ENCODE measurements at regions not wholly inside any gene's neighbourhood (a gene's known extent, or its start where the extent isn't known, plus 50 kb on each side); places are given as distances from the start of the nearest gene placed in this dataset.

- H3K9me3 ChIP-seq = no peaks in the 10 kb centered on the region
- no peaks in the 10 kb centered on the region for H3K36me3 ChIP-seq (ENCODE audit: control insufficient read depth in 2 of 2, extremely low read depth in 1 of 2, insufficient read depth in 1 of 2, low read length in 1 of 2)
- WGBS (ENCODE audit: insufficient coverage) = 100% methylated on average over 1 of the region's 4 CpGs
- H3K27me3 ChIP-seq (replicated peaks in 1 of 2; ENCODE audit: control insufficient read depth in 2 of 2, extremely low read depth in 1 of 2, insufficient read depth in 2 of 2, low read length in 1 of 2) = no peaks in the 10 kb centered on the region
- no peak for DNase-seq
- no peak for ATAC-seq (replicated peaks in 1 of 4)
- Mint-ChIP-seq H3K4me3 (no peak overlapping the region), H3K9me3 (peaks cover 3 to 7% (median 6%) of the 10 kb centered on the region in 3 donors), H3K27me3 (no peaks in the 10 kb centered on the region), H3K27ac (no peak overlapping the region), H3K36me3 (no peaks in the 10 kb centered on the region), H3K4me1 (no peaks in the 10 kb centered on the region)
- ChIA-PET CTCF (no interaction called here), POLR2A (no interaction called here)
- no peak overlapping the region for H3K4me3 ChIP-seq (ENCODE audit: control insufficient read depth in 1 of 2, extremely low read depth in 1 of 2, low read length in 1 of 2)
- no peak overlapping the region for H3K27ac ChIP-seq (ENCODE audit: low read length)
- H3K4me1 ChIP-seq (ENCODE audit: control insufficient read depth in 1 of 2, extremely low read depth in 1 of 2, insufficient read depth in 2 of 2, low read length in 2 of 2) = no peaks in the 10 kb centered on the region
Measured at GRCh38 chr7:46322937-46323336, 401.9 kb upstream of the IGFBP3 start.

DNA sequence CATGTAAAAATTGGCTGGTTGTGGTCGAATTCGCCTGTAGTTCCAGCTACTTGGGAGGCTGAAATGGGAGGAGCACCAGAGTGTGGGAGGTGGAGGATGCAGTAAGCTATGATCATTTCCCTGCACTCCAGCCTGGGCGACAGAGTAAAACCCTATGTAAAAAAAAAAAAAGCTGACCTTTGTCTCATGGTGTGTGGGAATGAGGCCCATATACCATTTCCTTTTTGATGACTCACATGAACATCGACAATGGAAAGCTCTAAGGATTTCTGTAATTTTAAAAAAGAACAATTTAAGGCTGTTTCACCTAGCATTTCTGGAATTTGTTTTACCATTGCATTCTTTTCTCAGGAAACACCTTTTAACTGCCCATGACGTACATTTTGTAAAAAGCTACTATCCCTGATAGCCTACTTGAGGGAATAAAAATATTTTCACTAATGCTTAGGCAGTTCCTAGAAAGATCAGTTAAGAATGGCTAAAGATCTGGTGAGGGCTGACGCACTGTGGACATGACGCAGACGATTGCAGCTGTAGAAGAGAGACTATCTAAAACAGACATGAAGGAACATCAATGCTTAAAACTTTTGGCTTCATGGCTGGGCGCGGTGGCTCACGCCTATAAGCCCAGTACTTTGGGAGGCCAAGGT is 400.6 kb upstream of the IGFBP3 start:
- no peaks in the 10 kb centered on the region for H3K27me3 ChIP-seq (replicated peaks in 1 of 2; ENCODE audit: control insufficient read depth in 2 of 2, extremely low read depth in 1 of 2, insufficient read depth in 2 of 2, low read length in 1 of 2)
- no peak for DNase-seq
- no peak overlapping the region for H3K27ac ChIP-seq (ENCODE audit: low read length)
- Mint-ChIP-seq H3K27ac (no peak overlapping the region), H3K9me3 (peaks cover 4 to 7% (median 6%) of the 10 kb centered on the region in 3 donors), H3K4me3 (no peak overlapping the region), H3K36me3 (no peaks in the 10 kb centered on the region), H3K27me3 (no peaks in the 10 kb centered on the region), H3K4me1 (no peaks in the 10 kb centered on the region)
- POLR2A ChIA-PET = interaction anchor here in 1 of 2 donors (0.6 to 0.7 kb wide), 2 partner anchors 10 to 78 kb away, joined by 3 read pairs; no protein-coding TSS in a partner anchor
- no peaks in the 10 kb centered on the region for H3K4me1 ChIP-seq (ENCODE audit: control insufficient read depth in 1 of 2, extremely low read depth in 1 of 2, insufficient read depth in 2 of 2, low read length in 2 of 2)
- no peak overlapping the region for H3K4me3 ChIP-seq (ENCODE audit: control insufficient read depth in 1 of 2, extremely low read depth in 1 of 2, low read length in 1 of 2)
- WGBS (ENCODE audit: insufficient coverage) = 92% methylated on average over 6 of the region's 11 CpGs
- no peaks in the 10 kb centered on the region for H3K36me3 ChIP-seq (ENCODE audit: control insufficient read depth in 2 of 2, extremely low read depth in 1 of 2, insufficient read depth in 1 of 2, low read length in 1 of 2)
- H3K9me3 ChIP-seq = no peaks in the 10 kb centered on the region
- CTCF ChIA-PET = no interaction called here
- ATAC-seq (replicated peaks in 1 of 4) = no peak

DNA sequence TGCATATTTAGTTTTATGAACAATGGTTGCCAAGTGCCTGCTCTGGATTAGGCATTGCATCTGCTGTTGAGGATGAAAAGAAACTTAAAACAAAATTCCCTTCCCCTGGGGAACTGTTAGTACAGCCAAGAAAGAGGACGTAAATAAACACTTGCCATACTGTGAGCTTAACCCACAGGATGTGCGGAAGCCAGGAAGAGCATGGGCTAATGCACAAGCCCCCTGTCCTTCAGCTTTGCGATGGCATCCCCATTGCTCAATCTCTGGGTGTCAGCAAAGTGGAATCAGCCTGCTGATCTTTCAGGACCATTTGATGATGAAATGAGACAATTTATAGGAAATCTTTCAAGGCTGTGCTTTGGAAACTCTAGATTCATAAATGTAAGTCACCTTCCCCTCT is 399.9 kb upstream of the IGFBP3 start:
- Histone ChIP-seq H3K9me3 (no peaks in the 10 kb centered on the region), H3K36me3 (ENCODE audit: control insufficient read depth in 2 of 2, extremely low read depth in 1 of 2, insufficient read depth in 1 of 2, low read length in 1 of 2) (no peaks in the 10 kb centered on the region), H3K27ac (ENCODE audit: low read length) (no peak overlapping the region), H3K4me1 (ENCODE audit: control insufficient read depth in 1 of 2, extremely low read depth in 1 of 2, insufficient read depth in 2 of 2, low read length in 2 of 2) (no peaks in the 10 kb centered on the region), H3K27me3 (replicated peaks in 1 of 2; ENCODE audit: control insufficient read depth in 2 of 2, extremely low read depth in 1 of 2, insufficient read depth in 2 of 2, low read length in 1 of 2) (no peaks in the 10 kb centered on the region), H3K4me3 (ENCODE audit: control insufficient read depth in 1 of 2, extremely low read depth in 1 of 2, low read length in 1 of 2) (no peak overlapping the region)
- no peak for DNase-seq
- no peaks in the 10 kb centered on the region for H3K36me3 Mint-ChIP-seq
- no peak overlapping the region for H3K27ac Mint-ChIP-seq
- ATAC-seq (replicated peaks in 1 of 4) = no peak
- H3K4me1 Mint-ChIP-seq = no peaks in the 10 kb centered on the region
- ChIA-PET CTCF (no interaction called here), POLR2A (no interaction called here)
- H3K9me3 Mint-ChIP-seq = peaks cover 4 to 7% (median 6%) of the 10 kb centered on the region in 3 donors
- 0% methylated on average over 1 of the region's 3 CpGs for WGBS (ENCODE audit: insufficient coverage)
- no peak overlapping the region for H3K4me3 Mint-ChIP-seq
- no peaks in the 10 kb centered on the region for H3K27me3 Mint-ChIP-seq

DNA sequence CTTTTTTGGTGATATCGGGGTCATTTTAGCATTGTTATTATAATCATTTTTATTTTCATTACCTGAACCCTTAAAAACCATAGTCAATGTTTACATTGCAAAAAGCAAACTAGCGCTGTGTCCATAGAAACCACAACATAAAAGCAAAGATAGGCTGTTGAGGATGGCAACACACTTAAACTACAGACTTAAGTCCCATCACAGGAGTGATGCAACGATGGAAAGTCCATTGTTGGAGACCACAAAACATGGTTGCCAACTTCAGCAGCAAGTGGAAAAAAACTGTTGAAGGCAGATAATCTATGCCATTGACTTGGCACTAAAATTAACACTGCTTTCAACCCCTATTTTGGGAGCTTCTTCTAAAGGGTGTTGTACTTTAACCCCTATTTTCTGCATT is 398.8 kb upstream of the IGFBP3 start:
- no peaks in the 10 kb centered on the region for H3K27me3 Mint-ChIP-seq
- DNase-seq = no peak
- no peaks in the 10 kb centered on the region for H3K36me3 Mint-ChIP-seq
- H3K4me3 Mint-ChIP-seq = no peak overlapping the region
- H3K27ac Mint-ChIP-seq = no peak overlapping the region
- no peaks in the 10 kb centered on the region for H3K4me1 ChIP-seq (ENCODE audit: control insufficient read depth in 1 of 2, extremely low read depth in 1 of 2, insufficient read depth in 2 of 2, low read length in 2 of 2)
- no peak overlapping the region for H3K4me3 ChIP-seq (ENCODE audit: control insufficient read depth in 1 of 2, extremely low read depth in 1 of 2, low read length in 1 of 2)
- H3K27me3 ChIP-seq (replicated peaks in 1 of 2; ENCODE audit: control insufficient read depth in 2 of 2, extremely low read depth in 1 of 2, insufficient read depth in 2 of 2, low read length in 1 of 2) = no peaks in the 10 kb centered on the region
- CTCF ChIA-PET = no interaction called here
- ATAC-seq (replicated peaks in 1 of 4) = no peak
- H3K9me3 Mint-ChIP-seq = peaks cover 0 to 6% (median 4%) of the 10 kb centered on the region in 3 donors
- no peak overlapping the region for H3K27ac ChIP-seq (ENCODE audit: low read length)
- POLR2A ChIA-PET = no interaction called here
- H3K36me3 ChIP-seq (ENCODE audit: control insufficient read depth in 2 of 2, extremely low read depth in 1 of 2, insufficient read depth in 1 of 2, low read length in 1 of 2) = no peaks in the 10 kb centered on the region
- no peaks in the 10 kb centered on the region for H3K4me1 Mint-ChIP-seq
- H3K9me3 ChIP-seq = no peaks in the 10 kb centered on the region
- whole genome bisulfite sequencing (ENCODE audit: insufficient coverage) = 60% methylated on average over 1 of the region's 3 CpGs

GRCh38 chr7:46318276-46318675 is 397.2 kb upstream of the IGFBP3 start:
- no peaks in the 10 kb centered on the region for H3K4me1 ChIP-seq (ENCODE audit: control insufficient read depth in 1 of 2, extremely low read depth in 1 of 2, insufficient read depth in 2 of 2, low read length in 2 of 2)
- no peaks in the 10 kb centered on the region for H3K36me3 ChIP-seq (ENCODE audit: control insufficient read depth in 2 of 2, extremely low read depth in 1 of 2, insufficient read depth in 1 of 2, low read length in 1 of 2)
- Mint-ChIP-seq H3K9me3 (peaks cover 0 to 10% (median 7%) of the 10 kb centered on the region in 3 donors), H3K4me3 (no peak overlapping the region), H3K27me3 (no peaks in the 10 kb centered on the region), H3K36me3 (no peaks in the 10 kb centered on the region), H3K4me1 (no peaks in the 10 kb centered on the region), H3K27ac (no peak overlapping the region)
- H3K9me3 ChIP-seq = no peaks in the 10 kb centered on the region
- H3K4me3 ChIP-seq (ENCODE audit: control insufficient read depth in 1 of 2, extremely low read depth in 1 of 2, low read length in 1 of 2) = no peak overlapping the region
- ChIA-PET CTCF (no interaction called here), POLR2A (no interaction called here)
- WGBS (ENCODE audit: insufficient coverage) = no CpG with 5 or more reads among the region's 3 CpGs
- ATAC-seq (replicated peaks in 1 of 4) (no peak), DNase-seq (no peak)
- H3K27ac ChIP-seq (ENCODE audit: low read length) = no peak overlapping the region
- H3K27me3 ChIP-seq (replicated peaks in 1 of 2; ENCODE audit: control insufficient read depth in 2 of 2, extremely low read depth in 1 of 2, insufficient read depth in 2 of 2, low read length in 1 of 2) = no peaks in the 10 kb centered on the region

DNA sequence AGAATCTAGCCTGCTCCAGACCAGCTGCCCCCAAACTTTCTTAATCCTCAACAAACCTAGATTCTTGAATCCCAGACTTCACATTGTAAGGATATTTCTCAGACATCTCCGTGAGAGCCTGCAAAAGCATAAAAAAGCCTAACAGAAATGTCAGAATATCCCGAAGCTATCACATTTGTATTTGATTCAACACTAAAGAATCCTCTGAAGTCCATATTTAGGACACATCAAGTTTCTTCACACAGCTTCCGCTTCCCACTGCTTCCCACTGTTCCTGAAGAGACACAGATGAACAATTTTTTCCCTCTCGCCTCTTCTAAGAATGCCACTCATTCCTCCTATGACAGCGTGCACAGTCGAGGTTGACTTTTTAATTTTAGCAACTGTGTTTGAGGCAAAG is 396.2 kb upstream of the IGFBP3 start:
- H3K9me3 ChIP-seq = no peaks in the 10 kb centered on the region
- no peaks in the 10 kb centered on the region for H3K27me3 ChIP-seq (replicated peaks in 1 of 2; ENCODE audit: control insufficient read depth in 2 of 2, extremely low read depth in 1 of 2, insufficient read depth in 2 of 2, low read length in 1 of 2)
- WGBS (ENCODE audit: insufficient coverage) = 90% methylated on average over 3 of the region's 6 CpGs
- Mint-ChIP-seq H3K9me3 (peaks cover 0 to 10% (median 10%) of the 10 kb centered on the region in 3 donors), H3K36me3 (no peaks in the 10 kb centered on the region), H3K27ac (no peak overlapping the region), H3K4me3 (no peak overlapping the region), H3K27me3 (no peaks in the 10 kb centered on the region), H3K4me1 (no peaks in the 10 kb centered on the region)
- H3K4me1 ChIP-seq (ENCODE audit: control insufficient read depth in 1 of 2, extremely low read depth in 1 of 2, insufficient read depth in 2 of 2, low read length in 2 of 2) = no peaks in the 10 kb centered on the region
- POLR2A ChIA-PET = no interaction called here
- CTCF ChIA-PET = no interaction called here
- no peak overlapping the region for H3K27ac ChIP-seq (ENCODE audit: low read length)
- DNase-seq (no peak), ATAC-seq (replicated peaks in 1 of 4) (no peak)
- no peak overlapping the region for H3K4me3 ChIP-seq (ENCODE audit: control insufficient read depth in 1 of 2, extremely low read depth in 1 of 2, low read length in 1 of 2)
- H3K36me3 ChIP-seq (ENCODE audit: control insufficient read depth in 2 of 2, extremely low read depth in 1 of 2, insufficient read depth in 1 of 2, low read length in 1 of 2) = no peaks in the 10 kb centered on the region

DNA sequence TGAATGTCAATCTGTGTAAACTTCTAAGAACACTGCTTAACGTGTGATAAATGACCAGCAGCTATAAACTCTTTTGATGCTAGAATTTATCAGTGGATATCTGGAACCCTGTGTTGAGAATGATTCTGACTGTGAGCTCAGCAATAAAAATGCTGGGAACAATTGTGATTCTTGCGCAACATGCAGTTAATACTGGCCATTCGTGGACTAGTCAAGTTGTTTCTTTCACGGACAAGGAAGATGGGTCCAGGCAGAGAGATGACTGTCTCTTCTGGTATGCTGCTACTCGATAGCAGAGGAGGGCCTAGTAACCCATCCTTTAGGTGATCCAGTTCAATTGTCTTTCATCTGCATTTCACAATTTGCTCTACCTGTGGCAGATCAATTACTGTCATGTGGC is 394.8 kb upstream of the IGFBP3 start:
- H3K27ac ChIP-seq (ENCODE audit: low read length) = no peak overlapping the region
- Mint-ChIP-seq H3K27ac (no peak overlapping the region), H3K27me3 (no peaks in the 10 kb centered on the region), H3K4me3 (no peak overlapping the region), H3K36me3 (no peaks in the 10 kb centered on the region), H3K4me1 (no peaks in the 10 kb centered on the region), H3K9me3 (peaks cover 0 to 10% (median 7%) of the 10 kb centered on the region in 3 donors)
- ChIA-PET POLR2A (no interaction called here), CTCF (no interaction called here)
- H3K9me3 ChIP-seq = no peaks in the 10 kb centered on the region
- ATAC-seq (replicated peaks in 1 of 4) (no peak), DNase-seq (no peak)
- no peaks in the 10 kb centered on the region for H3K27me3 ChIP-seq (replicated peaks in 1 of 2; ENCODE audit: control insufficient read depth in 2 of 2, extremely low read depth in 1 of 2, insufficient read depth in 2 of 2, low read length in 1 of 2)
- no peaks in the 10 kb centered on the region for H3K4me1 ChIP-seq (ENCODE audit: control insufficient read depth in 1 of 2, extremely low read depth in 1 of 2, insufficient read depth in 2 of 2, low read length in 2 of 2)
- no peaks in the 10 kb centered on the region for H3K36me3 ChIP-seq (ENCODE audit: control insufficient read depth in 2 of 2, extremely low read depth in 1 of 2, insufficient read depth in 1 of 2, low read length in 1 of 2)
- no peak overlapping the region for H3K4me3 ChIP-seq (ENCODE audit: control insufficient read depth in 1 of 2, extremely low read depth in 1 of 2, low read length in 1 of 2)
- 90% methylated on average over 4 of the region's 5 CpGs for WGBS (ENCODE audit: insufficient coverage)

Data from T-cell (primary cell).